ENCODE measurements at regions not wholly inside any gene's neighbourhood (a gene's known extent, or its start where the extent isn't known, plus 50 kb on each side); places are given as distances from the start of the nearest gene placed in this dataset.

DNA sequence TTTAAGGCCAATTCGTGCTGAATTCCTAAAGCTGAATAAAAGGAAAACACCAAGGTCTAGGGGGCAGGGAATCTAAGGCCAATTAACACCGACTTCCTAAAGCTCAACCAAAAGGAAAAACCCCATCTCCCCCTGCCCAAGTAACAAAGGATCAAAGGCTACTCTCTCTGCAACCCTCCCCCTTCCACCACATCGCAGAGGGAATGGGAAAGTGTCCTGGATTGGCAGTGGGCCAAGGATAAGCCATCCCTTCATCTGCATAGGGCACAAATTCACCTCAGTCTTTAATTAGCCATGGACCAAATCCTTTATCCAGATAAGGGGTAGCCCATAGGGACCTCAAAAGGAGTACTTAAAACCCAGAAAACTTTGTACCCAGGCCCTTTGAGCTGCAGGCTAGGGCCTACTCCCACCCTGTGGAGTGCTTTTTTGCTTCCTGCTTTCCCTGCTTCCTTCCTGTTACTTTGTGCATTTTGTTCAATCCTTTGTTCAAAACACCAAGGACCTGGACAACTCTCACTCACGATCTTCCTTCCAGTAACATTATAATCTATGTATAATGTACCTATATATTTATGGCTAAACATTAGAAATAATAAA, 2119.8 kb upstream of the CELF4 start:
- DNase-seq = no peak

DNA sequence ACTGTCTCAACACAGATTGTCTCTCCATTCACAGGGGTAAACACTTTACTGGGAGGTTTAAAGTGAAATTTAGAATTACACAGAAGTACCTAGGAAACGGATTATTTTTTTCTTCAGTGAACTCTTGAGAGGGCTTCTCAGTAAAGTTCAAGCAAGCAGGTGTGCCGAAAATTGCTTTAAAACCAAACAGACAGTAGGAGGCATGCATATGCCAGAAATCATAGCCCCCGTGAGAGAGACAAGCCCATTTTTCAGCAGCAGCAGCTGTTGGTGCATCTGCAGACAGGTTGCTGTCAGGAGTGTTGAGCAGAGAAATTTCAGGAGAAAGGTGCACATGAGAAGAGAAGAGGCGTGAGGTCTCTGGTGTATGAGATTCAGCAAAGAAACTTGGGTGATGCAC, 2115.5 kb upstream of the CELF4 start:
- no peak for DNase-seq

DNA sequence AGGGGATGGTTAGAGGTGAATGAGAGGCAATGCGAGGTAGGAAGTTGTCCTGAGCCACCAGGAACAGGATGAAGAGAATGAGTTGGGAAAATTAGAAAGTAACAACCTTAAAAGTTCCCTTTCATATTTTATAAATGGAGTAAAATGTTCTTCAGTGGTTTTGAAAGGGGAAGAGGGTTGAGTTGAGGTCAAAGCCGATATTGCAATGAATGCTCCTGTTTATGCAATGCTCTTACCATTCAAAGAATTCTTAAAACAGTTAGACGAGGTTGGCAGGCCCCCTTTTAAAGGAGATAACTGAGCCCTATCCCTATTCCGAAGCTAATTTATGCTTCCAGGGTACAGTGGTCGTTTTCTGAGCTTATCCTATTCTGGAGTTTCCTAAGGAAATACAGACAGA, 2110.3 kb upstream of the CELF4 start:
- no peak for DNase-seq

DNA sequence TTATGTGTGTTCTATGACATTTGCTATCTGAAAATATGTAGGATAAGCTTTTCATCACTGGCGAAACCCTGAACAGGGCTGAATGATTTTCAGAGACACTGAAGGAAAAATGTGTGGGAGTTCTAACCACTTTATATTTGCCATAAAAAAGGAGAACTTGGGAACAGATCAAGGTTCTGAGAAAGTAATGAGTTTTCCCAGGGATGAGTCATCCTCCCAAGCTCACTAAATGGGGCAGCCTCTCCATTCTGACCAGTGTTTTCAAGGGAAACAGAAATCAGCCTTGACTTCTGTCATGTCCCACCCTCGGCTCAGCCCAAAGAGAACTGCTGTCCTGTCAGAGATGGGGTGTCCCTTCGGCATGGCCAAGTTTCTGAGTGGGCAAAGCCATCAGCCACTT, 2109.8 kb upstream of the CELF4 start:
- DNase-seq = no peak

DNA sequence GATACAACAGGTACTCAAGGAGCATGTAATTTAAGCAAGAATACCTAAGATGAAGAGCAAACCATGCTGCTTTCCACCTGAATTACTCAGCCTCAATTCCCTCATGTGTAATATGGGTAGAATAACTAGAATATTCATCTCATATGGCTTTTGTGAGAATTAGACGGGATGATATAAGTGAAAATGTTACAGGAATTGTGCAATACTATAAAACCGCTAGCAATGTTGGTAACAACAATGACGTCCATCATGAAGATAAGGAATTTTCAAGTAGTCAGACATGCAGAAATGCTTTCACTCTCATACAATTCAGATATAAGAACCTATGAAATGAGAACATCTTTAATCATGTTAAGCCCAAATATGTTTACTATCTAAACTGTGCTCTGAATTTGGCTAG, 2106.6 kb upstream of the CELF4 start:
- no peak for DNase-seq

DNA sequence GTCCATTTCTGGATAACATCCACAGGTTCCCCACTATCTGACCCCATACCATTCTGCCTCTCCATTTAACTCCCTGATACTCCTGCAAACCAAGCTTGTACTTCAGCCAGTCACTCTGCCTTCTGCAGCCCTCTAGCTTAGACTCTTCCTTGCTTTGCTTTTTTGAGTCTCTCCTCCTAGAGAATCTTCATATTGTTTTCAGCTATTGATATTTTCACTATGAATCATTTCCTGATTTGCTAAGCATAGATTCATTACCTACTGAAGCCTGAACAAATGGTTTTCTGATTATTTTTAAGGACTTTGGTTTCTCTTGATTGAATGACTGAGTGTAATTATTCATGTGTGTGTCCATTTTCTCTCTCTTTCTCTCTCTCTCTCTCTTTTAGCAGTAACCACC, 2102.3 kb upstream of the CELF4 start:
- DNase-seq = no peak

DNA sequence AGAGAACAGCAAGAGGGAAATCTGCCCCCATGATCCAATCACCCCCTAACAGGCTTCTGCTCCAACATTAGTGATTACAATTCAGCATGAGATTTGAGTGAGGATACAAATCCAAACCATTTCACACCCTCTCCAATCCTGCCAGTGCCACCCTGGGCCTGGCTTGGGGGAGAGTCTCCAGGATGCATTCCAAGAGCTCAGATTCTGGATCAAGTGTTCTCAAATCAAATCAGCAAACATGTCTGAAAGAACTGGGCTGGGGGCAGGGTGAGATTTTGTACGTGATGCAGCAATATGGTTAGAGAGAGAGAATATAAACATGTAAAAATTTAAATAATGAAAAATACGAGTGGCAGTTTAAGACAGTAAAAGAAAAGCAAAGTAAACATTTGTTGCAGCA, 2100.9 kb upstream of the CELF4 start:
- DNase-seq = no peak

DNA sequence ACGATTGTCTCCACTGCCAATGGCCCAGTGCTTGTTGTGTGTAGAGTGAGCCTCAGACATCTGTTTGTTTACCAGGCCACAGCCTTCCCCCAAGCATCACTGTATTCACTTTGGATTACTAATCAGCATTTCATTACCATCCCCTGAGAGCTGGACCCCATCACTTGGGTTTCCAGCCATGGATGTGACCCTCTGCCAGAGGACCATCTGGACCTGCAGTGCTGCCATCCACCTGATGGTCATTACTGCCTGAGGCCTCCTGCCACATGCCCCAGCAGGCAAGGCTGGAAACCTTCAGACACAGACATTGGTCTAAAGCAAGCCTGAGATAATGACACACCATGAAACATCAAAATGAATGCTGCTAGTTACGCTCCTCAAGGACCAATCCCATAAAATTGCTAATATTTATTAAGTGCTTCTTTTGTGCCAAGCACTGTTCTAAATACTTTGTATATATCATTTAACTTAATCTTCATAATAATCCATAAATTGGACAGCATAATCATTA, 2096.3 kb upstream of the CELF4 start:
- DNase-seq = no peak

DNA sequence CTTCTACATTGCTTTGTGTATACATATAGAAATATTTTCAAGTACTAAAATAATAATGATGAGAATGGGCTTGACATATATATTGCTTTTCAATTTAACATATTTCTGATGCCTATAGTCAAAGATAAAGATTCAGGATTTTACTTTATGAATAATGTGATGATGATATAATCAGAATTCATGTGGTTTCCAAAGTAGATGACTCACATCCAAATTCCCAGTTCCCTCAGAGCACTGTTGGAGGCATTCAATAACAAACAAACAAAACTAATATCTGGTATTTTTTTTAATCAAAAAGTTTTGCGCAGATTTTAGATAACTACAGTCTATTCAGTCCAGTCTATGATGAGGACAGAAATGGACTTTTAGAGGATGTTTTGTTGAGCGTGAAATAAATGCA, 2094.5 kb upstream of the CELF4 start:
- no peak for DNase-seq

DNA sequence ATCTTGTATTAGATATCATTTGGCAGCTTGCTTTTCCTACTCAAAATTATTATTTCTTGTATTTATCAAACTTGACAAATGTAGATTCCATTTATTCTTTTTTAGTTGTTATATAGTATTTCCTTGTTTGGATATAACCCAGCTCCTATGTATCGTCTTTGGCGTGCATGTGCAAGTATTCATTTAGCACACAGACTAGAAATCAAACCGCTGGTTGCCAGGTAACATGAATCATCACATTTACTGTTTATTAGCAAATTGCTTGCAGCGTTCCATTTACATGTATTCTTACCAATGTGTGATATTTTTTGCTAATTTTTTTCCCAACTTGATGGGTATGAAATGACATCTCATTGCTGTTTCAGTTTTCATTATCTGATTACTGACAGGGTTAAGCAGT, 2089.7 kb upstream of the CELF4 start:
- no peak for DNase-seq

DNA sequence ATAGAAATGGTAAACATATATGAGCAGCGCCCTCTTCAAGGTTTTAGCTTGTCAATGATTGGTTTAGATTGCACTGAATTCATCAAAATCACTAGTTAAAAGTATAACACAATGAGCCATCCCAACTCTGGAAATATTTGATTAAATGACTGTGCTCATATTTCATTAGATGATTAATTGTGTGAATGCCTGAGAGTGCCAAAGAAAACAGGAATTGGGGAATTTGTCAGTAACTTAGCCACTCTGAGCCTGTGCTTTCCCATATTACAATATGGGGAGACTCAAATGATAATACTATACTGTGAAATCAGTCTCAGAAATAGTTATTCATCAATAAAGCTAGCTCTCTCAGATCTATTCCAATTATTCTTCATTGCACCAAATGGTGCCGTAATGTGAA, 2087.6 kb upstream of the CELF4 start:
- DNase-seq = no peak

DNA sequence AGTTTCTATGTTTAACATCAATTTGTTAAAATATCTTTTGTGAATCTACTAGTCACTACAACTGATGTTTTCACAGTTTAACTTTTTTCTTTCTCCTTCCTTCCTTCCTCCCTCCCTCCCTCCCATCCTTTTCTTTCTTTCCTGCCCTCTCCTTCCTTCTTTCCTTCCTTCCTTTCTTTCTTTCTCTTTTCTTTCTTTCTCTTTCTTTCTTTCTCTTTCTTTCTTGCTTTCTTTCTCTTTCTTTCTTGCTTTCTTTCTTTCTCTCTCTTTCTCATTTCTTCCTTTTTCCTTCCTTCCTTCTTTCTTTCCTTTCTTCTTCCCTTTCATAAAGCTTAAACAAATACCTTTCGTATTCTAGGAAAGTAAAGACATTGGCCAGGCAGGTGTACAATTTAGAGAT, 2083.0 kb upstream of the CELF4 start:
- DNase-seq = no peak

DNA sequence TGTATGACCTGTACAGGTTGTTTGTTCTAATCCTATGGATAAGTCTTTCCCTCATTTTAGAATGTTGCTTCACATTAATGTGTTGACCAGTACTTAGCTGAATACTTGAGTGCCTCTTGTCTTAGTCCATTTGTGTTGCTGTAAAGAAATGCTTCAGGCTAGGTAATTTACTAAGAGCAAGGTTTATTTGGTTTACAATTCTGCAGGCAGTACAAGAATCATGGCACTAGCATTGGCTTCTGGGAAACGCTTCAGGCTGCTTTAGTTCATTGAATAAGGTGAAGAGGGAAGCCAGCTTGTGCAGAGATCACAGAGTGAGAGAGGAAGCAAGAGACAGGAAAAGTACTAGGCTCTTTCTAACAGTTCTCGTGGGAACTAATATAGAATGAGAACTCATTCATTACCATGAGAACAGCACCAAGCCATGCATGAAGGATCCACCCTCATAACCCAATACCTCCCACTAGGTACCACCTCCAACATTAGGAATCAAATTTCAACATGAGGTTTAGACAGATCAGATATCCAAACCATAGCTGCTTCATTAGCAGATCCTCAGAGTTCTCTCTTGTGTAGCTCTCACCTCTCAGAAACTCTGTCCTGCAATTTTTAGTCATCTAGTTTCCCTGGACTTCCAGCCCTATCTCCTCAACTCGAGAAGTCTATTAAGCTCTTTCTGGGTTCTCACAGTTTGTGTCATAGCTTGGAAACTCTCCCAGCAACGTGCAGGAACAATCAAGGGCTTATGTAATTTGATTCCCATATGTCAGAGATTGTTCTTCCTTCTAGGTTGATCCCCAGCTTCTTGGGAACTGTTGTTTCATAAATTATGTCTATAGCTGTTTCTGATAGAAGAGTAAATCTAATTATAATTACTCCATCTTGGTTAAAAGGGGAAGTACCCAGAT, 2082.3 kb upstream of the CELF4 start:
- no peak for DNase-seq

DNA sequence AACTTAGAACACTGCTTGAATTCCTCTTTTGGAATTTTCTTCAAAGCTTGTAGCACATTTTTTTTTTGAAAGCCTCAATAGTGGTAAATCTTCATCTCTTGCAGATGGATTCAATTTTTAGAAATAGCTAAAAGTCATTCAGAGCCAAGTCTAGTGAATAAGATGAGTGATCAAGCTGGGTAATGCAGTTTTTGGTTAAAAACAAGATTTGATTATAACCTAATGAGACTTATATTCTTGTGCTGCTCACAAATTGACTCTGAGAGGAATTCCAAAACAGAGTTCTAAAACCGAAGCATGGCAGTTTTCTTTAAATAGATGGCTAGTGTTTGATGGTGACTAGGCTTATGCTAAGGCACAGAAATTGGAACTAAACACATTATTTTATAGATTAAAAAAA, 2072.6 kb upstream of the CELF4 start:
- no peak for DNase-seq

DNA sequence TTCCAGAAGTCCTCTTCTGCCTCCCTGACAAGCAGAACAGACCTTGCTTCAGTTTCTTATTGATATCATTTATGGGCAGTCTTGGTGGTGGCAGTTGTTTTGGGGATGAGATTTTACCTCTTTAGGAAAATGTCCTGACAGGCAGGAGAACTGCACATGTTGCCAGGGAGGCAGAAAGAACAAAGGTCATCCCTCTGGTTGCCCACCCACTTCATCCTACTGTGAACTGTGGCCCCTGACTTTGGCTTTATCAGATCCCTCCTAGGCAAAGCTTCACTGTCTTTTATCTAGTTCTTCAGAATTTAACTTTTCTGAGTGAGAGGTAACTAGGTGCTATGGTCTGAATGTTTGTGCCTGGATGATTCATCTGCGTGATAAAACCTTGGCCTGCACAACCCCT, 2071.3 kb upstream of the CELF4 start:
- no peak for DNase-seq

DNA sequence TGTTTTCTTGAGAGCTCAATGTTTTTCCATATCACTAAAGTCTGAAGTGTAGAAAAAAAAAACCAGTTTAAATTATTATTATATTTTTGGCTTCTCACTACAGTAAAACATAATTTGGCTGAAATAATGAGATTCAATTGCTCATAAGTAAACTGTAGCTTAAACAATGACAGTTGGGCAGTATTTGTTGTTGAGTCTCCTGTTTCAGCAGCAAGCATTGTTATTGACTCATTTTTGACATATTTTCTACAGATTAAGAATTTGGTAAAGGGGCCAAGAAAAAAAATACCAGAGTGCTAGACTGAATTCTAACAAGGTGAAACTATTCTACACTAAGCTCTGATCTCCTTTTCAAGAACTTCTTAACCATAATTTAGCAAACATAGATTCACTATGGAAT, 2070.4 kb upstream of the CELF4 start:
- no peak for DNase-seq

DNA sequence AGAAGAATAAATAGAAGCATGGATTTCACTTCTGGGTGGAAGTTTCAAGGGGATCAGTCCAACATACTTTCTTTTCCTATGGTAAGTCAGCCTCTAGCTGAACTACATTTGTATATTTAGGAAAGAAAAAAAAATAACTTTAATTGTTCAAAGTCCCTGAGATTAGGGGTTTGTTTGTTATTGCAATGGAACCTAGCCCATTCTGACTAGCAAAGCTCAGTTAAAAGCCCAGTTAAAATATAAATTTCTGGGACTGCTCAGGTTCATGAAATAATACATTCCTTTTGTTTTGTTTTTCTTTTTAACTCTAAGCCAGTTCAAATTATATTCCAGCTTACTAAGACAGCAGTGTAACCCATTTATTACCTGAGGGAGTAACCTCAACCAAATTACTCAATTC, 2069.6 kb upstream of the CELF4 start:
- no peak for DNase-seq

DNA sequence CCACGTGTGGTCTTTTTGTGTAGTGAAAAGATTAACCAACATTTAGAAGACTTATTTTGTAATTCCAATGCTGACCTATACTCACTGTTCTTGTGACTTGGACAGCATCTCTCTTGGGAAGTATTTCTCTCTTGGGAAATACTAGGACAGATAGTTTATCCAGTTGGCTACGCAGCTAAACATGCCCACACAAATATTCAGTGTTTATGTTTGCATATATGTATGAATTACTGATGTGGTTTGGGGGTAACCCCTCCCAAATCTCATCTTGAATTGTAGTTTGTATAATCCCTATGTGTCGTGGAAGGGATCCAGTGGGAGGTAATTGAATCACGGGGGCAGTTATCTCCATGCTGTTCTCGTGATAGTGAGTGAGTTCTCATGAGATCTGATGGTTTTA, 2062.3 kb upstream of the CELF4 start:
- DNase-seq = no peak

DNA sequence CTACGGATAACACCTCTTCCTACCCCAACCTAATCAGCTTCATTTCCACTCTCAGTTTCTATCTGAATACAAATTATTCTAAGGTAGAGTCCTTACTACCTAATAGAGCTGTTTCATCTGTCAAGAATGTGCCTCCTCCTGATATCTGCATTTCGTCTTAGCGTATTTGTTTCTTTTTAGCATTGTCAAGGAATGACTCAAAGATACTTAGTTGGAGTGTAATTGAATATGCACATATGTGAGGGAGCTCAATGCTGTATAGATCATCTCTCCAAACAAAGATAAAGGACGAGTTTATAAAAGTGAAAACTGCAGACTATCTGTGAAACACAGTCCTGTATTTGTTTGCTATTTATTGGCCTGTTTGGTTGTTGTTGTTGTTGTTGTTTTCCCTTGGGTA, 2059.4 kb upstream of the CELF4 start:
- no peak for DNase-seq

DNA sequence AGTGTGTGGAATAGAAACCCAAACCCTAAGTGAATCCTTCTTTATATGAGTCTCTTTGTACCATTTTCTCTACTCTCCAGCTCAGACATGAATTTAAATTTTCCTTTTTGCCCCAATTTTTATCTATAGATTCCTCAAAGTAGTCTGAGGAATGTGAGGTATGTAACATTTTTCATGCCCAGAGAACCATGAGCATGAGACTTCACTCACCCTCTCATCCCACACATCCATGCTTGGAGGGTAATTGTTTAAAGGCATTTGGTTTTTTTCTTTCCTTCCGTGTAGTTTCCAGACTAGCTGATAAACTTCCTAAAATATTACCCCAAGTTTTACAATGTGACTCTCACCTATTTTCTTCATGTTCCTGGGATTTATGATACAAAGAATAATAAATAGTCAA, 2056.8 kb upstream of the CELF4 start:
- DNase-seq = no peak

DNA sequence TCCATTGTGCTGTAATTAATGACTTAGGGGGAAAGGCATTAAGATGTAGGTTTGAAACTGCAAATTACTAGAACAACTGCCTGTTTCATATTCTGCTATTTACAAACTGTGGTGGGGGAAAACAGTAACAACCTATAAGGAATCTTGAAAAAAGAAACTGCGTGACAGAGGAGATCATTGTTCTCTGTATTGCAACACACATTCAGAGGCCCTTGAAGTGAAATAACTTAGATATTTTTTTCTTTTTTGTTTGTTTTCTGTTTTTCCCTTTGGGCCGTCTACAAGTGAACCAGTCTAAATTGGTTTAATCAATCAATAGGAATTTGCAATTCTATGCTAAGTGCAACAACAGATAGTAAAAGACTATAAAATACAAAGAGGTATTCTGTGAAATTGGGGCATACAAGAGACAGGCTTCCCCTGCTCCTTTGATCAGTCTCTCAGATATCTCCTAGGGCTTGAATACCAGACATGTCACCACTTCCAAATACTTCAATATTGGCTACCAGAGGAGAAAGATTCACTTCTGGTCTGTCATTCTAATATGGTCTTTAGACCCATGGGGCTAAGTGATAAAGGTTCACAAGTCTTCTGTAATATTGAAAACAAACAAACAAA, 2055.1 kb upstream of the CELF4 start:
- DNase-seq = no peak

DNA sequence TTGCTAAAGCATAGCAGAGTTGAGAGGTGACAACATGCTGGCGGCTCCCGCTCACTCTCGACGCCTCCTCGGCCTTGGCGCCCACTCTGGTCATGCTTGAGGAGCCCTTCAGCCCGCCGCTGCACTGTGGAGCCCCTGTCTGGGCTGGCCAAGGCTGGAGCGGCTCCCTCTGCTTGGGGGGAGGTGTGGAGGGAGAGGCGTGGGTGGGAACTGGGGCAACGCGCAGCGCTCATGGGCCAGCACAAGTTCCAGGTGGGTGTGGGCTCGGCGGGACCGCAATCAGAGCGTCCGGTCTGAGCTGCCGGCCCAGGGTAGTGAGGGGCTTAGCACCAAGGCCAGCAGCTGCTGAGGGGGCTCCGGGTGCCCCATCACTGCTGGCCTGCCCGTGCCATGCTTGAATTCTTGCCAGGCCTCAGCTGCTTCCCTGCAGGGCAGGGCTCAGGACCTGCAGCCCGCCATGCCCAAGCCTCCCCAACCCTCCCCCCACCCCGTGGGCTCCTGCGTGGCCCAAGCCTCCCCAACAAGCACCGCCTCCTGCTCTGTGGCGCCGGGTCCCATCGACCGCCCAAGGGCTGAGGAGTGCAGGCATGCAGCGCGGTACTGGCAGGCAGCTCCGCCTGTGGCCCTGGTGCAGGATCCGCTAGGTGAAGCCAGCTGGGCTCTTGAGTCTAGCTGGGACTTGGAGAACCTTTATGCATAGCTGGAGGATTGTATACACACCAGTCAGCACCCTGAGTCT, 2052.8 kb upstream of the CELF4 start:
- no peak for DNase-seq

DNA sequence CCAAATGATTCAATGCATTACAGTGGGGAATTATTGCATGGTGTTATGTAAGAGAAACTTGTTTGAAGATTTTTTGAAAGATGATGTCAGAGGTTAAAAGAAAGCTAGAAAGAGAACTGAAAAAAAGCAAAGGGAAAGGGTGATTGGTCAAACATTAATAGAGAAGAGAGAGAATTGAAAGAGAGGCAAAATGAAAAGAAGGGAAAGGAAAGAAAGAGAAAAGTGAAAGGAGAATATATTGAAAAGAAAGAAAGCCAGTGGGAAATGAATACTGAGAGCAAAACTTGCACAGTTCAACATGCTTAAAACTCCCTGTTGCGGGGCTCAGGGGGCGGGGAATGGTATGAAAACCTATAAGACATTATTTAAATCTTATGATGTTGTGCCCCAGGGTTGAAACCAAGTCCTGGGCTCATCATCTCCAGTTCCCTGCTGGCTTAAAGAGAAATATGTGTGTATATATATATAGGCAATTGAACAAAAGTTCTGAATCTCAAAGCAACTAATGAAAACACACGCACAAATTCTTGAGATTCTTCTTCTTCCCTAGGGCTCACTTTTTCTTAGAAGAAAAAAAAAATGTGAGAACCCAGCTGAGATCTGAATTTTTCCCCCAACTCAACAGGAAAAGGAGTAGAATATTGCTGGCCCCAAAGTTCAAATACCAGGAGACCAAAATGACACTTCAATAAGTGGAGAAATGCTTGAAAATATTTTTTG, 2045.9 kb upstream of the CELF4 start:
- no peak for DNase-seq

Data from hematopoietic multipotent progenitor cell treated with erythropoietin and hydrocortisone succinate and interleukin-3 and kit ligand, for 8 days (in vitro differentiated cells).